Activated CD8-positive, alpha-beta memory T cell treated with anti-CD3 and anti-CD28 coated beads, Interleukin-2, amount 10 ng/mL, durations not matched to agents 7 days and 5 days (primary cell): ENCODE measurements at regions not wholly inside any gene's neighbourhood (a gene's known extent, or its start where the extent isn't known, plus 50 kb on each side); places are given as distances from the start of the nearest gene placed in this dataset.

Experiments
- ATAC-seq: fragments of 150-1000 bp; cut with Tn5 transposase; one replicate; pipeline ENCODE4 v1.10.0; 2021; ENCODE audit warnings: moderate library complexity
- CTCF ChIA-PET: fragments of 350-600 bp; sonication (Branson Sonifier 250); formaldehyde crosslinking; loops from one replicate; lab custom pipeline; 2021; ENCODE audit warnings: antibody characterized with exemption; lab: Charles Lee
- DNase-seq: peaks from one replicate; pipeline ENCODE4 v3.0.0-alpha.2; 2020
- H3K27ac Mint-ChIP-seq: one replicate; pipeline ENCODE4 v1.8.0; 2021; ENCODE audit warnings: mild to moderate bottlenecking, mixed read lengths
- H3K27me3 Mint-ChIP-seq: one replicate; pipeline ENCODE4 v1.8.0; 2021; ENCODE audit warnings: mixed read lengths
- H3K36me3 Mint-ChIP-seq: one replicate; pipeline ENCODE4 v1.8.0; 2021; ENCODE audit warnings: mild to moderate bottlenecking, mixed read lengths
- H3K4me1 Mint-ChIP-seq: one replicate; pipeline ENCODE4 v1.8.0; 2021; ENCODE audit warnings: mixed read lengths
- H3K4me3 Mint-ChIP-seq: one replicate; pipeline ENCODE4 v1.8.0; 2021; ENCODE audit warnings: mild to moderate bottlenecking, moderate library complexity, mixed read lengths
- H3K9me3 Mint-ChIP-seq: one replicate; pipeline ENCODE4 v1.8.0; 2022; ENCODE audit warnings: low read depth, mixed read lengths

DNA sequence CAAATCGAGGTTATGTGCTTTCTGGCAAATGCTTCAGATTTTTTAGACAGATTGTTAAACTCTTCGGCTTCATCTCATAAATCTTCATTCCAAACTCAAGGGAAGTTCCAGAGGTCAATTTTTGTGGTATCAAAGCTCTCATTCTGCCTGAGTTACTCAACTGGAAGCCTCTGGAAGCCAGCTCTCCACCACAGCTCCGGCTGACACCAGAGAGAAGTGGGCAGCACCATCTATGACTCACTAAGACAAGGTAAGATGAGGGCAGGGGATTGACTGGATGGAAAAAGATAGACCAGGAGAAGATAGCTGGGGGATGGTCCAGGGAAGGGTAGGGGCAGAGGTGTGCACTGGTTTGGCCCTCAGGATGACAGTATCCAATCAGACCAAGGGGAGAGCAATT lies 137.3 kb upstream of the HNRNPA3 start:
- no peaks in the 10 kb centered on the region for H3K36me3 Mint-ChIP-seq
- no peak overlapping the region for H3K27ac Mint-ChIP-seq

DNA sequence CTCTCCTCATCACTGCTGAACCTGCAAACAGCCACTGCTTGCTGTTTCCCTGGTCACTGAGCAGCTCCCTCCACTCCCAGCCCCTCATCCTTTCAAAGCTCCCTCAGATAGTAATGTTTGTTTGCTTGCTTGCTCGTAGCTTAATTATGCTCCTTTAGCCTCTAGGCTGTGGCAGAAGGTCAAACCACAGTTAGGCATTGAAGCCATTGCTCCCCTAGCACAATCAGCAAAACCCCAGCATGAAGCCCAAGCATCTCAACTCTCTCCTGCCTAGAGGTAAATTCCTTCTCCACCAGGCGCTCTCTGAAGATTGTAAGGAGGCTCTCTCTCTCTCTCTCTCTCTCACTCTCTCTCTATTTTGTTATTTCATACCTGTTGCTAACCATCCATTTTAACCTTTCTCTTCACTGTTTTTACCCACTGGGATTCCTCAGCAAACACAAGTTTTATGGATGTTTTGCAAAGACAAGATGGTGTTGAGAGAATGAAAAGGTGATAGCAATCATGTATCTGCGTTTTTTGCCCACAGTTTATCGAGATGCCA lies 135.9 kb upstream of the HNRNPA3 start:
- peaks cover 17% of the 10 kb centered on the region for H3K27me3 Mint-ChIP-seq
- H3K4me1 Mint-ChIP-seq: no peaks in the 10 kb centered on the region
- no peaks in the 10 kb centered on the region for H3K9me3 Mint-ChIP-seq
- CTCF ChIA-PET: no interaction called here
- DNase-seq: no peak
- no peak overlapping the region for H3K4me3 Mint-ChIP-seq
- no peak overlapping the region for H3K27ac Mint-ChIP-seq
- ATAC-seq: no peak
- no peaks in the 10 kb centered on the region for H3K36me3 Mint-ChIP-seq

More for the DNA sequence above, 137.3 kb upstream of the HNRNPA3 start:
- ATAC-seq (no peak), DNase-seq (no peak)
- Mint-ChIP-seq H3K9me3 (no peaks in the 10 kb centered on the region), H3K4me1 (no peaks in the 10 kb centered on the region), H3K27me3 (peaks cover 21% of the 10 kb centered on the region), H3K4me3 (no peak overlapping the region)
- CTCF ChIA-PET: no interaction called here

DNA sequence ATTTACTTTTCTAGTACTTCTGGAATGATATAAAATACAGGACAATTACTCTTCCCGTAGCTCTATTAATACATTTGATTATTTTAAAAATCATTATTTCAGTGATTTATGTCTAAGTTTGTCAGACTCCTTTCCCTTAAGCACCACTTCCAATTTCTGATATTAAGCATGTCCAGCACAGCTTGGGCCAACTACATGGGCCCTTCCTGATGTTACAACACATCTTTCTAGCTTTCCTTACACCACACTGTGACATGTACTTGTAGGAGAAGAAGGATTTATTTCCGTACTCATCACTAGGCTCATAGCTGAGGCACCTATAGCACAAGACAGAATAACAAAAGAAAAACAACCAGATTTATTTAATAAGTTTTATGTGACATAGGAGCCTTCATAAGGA lies 134.8 kb upstream of the HNRNPA3 start:
- Mint-ChIP-seq H3K4me1 (no peaks in the 10 kb centered on the region), H3K27me3 (peaks cover 20% of the 10 kb centered on the region), H3K9me3 (no peaks in the 10 kb centered on the region), H3K4me3 (no peak overlapping the region), H3K36me3 (no peaks in the 10 kb centered on the region), H3K27ac (no peak overlapping the region)
- CTCF ChIA-PET: interaction anchor here (1.8 kb wide), 1 partner anchor 70 kb away, joined by 5 read pairs; no protein-coding TSS in a partner anchor
- ATAC-seq: no peak
- no peak for DNase-seq

DNA sequence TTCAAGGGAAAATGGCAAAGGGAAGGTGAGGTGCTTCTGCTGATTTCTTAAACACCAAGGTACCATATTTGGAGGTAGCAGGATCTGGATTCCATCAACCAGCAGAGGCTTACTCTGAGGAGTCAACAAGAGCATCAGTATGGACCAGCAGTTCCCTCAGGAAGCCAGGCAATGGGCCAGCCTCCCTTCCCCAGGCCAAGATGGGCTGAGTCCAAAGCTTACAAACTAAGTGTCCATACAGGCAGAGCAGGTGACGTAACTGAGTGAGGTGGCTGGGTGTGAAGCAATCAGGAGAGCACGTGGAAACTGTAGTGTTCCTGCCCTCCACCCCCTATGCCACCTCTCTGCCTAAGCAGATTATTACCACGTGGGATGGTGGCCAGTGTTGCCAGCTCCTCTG lies 134.2 kb upstream of the HNRNPA3 start:
- Mint-ChIP-seq H3K36me3 (no peaks in the 10 kb centered on the region), H3K4me1 (no peaks in the 10 kb centered on the region), H3K4me3 (no peak overlapping the region), H3K27me3 (peaks cover 20% of the 10 kb centered on the region), H3K27ac (no peak overlapping the region), H3K9me3 (no peaks in the 10 kb centered on the region)
- DNase-seq (no peak), ATAC-seq (no peak)
- CTCF ChIA-PET: interaction anchor here (1.0 to 1.8 kb wide), 2 partner anchors 18 to 70 kb away, joined by 5 read pairs; no protein-coding TSS in a partner anchor

DNA sequence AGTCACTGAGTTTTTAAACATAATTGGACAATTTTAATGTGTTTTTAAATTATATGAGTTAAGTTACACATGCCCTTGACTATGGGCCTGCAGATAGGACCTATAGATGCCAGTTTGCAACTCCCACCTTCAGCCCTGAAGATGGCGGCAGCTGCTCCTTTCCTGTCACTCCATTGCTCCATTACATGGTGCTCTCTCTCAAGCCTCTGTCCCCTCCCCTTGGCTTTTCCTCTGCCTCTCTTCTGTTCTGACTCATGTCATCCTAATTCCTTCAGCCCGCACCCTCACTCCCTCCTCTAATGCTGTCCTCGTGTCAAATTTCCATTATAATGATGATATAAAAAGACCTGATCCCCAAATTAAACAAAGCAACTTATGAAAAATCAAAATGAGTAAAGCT lies 133.7 kb upstream of the HNRNPA3 start:
- H3K4me3 Mint-ChIP-seq: no peak overlapping the region
- ATAC-seq (no peak), DNase-seq (no peak)
- no peaks in the 10 kb centered on the region for H3K36me3 Mint-ChIP-seq
- H3K27ac Mint-ChIP-seq: no peak overlapping the region
- H3K27me3 Mint-ChIP-seq: peaks cover 23% of the 10 kb centered on the region
- CTCF ChIA-PET: interaction anchor here (1.0 to 1.8 kb wide), 2 partner anchors 18 to 69 kb away, joined by 5 read pairs; no protein-coding TSS in a partner anchor
- no peaks in the 10 kb centered on the region for H3K9me3 Mint-ChIP-seq
- no peaks in the 10 kb centered on the region for H3K4me1 Mint-ChIP-seq

DNA sequence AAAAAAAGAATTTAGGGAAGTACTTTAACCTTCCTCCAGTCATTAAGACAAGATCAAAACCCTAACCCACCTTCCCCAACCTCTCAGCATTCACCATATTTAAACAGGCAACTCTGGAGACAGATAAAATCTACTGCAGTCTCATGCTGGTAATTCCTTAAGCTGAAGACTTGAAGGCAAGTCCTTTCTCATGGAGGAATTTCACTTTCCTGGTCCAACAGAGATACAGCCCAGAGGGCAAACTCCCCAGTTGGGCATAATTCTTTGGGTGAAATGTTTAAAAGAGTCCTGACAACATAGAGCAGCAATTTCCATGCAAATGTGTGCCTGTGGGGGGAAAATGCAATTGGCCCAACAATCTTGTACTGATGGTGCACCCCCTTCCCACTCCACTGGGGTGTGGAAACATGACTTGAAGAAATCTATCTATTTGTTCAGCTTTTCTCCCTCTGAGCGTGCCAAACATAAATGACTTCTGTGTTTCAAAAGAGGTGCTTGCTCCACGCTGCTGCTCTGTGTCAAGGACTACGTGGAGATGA lies 131.8 kb upstream of the HNRNPA3 start:
- Mint-ChIP-seq H3K4me1 (no peaks in the 10 kb centered on the region), H3K9me3 (no peaks in the 10 kb centered on the region), H3K36me3 (no peaks in the 10 kb centered on the region), H3K27me3 (peaks cover 20% of the 10 kb centered on the region), H3K4me3 (no peak overlapping the region), H3K27ac (no peak overlapping the region)
- no peak for DNase-seq
- CTCF ChIA-PET: interaction anchor here (1.2 kb wide), 1 partner anchor 9 kb away, joined by 4 read pairs; no protein-coding TSS in a partner anchor
- no peak for ATAC-seq

GRCh38 chr2:177084607-177085006 lies 128.0 kb upstream of the HNRNPA3 start:
- no peaks in the 10 kb centered on the region for H3K4me1 Mint-ChIP-seq
- ATAC-seq: no peak
- H3K4me3 Mint-ChIP-seq: no peak overlapping the region
- H3K36me3 Mint-ChIP-seq: no peaks in the 10 kb centered on the region
- H3K27me3 Mint-ChIP-seq: peaks cover 25% of the 10 kb centered on the region
- DNase-seq: no peak
- H3K27ac Mint-ChIP-seq: no peak overlapping the region
- CTCF ChIA-PET: no interaction called here
- H3K9me3 Mint-ChIP-seq: no peaks in the 10 kb centered on the region

DNA sequence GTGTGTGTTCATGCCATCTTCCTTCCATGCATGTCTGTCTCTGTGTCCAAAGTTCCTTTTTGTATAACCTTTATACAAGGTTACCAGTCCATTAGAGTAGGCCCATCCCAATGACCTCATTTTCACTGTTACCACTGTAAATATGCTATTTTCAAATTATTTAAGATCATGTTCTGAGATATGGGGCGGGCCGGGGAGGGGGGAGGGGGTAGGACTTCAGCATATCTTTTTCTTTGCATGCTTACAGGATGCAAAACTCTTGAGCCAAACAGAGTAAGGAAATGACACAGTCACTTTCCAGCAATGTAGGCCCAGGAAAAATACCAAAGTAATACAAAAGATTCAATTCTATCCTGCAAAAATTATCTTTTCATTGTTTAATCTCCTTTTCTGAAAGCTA lies 124.1 kb upstream of the HNRNPA3 start:
- Mint-ChIP-seq H3K27ac (no peak overlapping the region), H3K36me3 (no peaks in the 10 kb centered on the region), H3K9me3 (no peaks in the 10 kb centered on the region), H3K27me3 (peaks cover 22% of the 10 kb centered on the region), H3K4me3 (no peak overlapping the region), H3K4me1 (peaks cover 3% of the 10 kb centered on the region)
- CTCF ChIA-PET: no interaction called here
- ATAC-seq (no peak), DNase-seq (no peak)

DNA sequence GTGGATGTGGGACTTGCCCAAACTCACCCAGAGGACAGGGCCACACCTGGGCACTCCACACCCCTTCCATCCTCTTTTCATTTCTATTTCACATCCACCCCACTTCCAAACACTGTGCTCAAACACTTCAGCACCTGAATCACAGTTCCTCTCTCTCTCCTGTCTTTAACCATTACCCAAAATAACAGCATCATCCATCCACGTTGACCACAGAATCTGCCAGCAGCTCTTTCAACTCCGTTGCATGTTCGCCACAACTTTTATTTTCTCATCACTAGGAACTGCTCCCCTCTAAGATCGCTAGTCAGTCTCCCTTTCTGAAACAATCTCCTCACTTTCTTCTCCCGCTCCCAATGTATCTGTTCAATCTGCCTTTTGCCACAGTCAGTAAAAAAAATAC lies 121.6 kb upstream of the HNRNPA3 start:
- Mint-ChIP-seq H3K36me3 (no peaks in the 10 kb centered on the region), H3K27ac (no peak overlapping the region), H3K27me3 (peaks cover 17% of the 10 kb centered on the region), H3K4me3 (no peak overlapping the region), H3K4me1 (peaks cover 3% of the 10 kb centered on the region), H3K9me3 (no peaks in the 10 kb centered on the region)
- CTCF ChIA-PET: no interaction called here
- no peak for ATAC-seq
- no peak for DNase-seq

GRCh38 chr2:177093371-177093770 lies 119.2 kb upstream of the HNRNPA3 start:
- H3K4me3 Mint-ChIP-seq: no peak overlapping the region
- H3K4me1 Mint-ChIP-seq: peaks cover 3% of the 10 kb centered on the region
- CTCF ChIA-PET: no interaction called here
- ATAC-seq: no peak
- no peak for DNase-seq
- no peaks in the 10 kb centered on the region for H3K36me3 Mint-ChIP-seq
- no peaks in the 10 kb centered on the region for H3K9me3 Mint-ChIP-seq
- no peak overlapping the region for H3K27ac Mint-ChIP-seq
- peaks cover 17% of the 10 kb centered on the region for H3K27me3 Mint-ChIP-seq

DNA sequence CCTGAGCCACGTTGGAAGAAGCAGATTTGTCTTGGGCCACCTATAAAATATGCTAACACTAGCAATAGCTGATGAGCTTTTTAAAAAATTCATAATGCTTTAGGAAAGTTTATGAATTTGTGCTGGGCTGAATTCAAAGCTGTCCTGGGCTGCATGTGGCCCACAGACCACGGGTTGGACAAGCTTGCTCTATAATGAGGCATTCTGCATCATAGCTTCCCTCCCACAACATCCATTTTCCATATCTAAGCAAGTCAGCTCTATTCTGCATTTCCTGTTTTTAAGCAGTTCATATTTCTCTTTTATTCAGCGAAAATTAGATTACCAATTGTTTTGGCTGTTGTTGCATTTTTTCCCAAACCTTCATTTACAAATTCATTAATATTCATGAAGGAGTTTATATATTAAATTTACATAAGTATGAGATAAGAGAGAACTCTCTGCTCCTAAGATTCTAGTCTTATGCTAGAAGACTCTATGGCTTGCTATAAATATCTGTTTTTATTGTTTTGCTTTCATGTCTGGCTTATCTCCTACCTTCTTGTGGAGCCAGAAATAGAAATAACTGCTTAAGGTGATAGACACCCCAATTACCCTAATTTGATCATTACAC lies 114.5 kb upstream of the HNRNPA3 start:
- DNase-seq (no peak), ATAC-seq (no peak)
- peaks cover 12% of the 10 kb centered on the region for H3K27me3 Mint-ChIP-seq
- H3K4me3 Mint-ChIP-seq: no peak overlapping the region
- no peak overlapping the region for H3K27ac Mint-ChIP-seq
- CTCF ChIA-PET: no interaction called here
- H3K36me3 Mint-ChIP-seq: no peaks in the 10 kb centered on the region
- peaks cover 5% of the 10 kb centered on the region for H3K9me3 Mint-ChIP-seq
- H3K4me1 Mint-ChIP-seq: no peaks in the 10 kb centered on the region

DNA sequence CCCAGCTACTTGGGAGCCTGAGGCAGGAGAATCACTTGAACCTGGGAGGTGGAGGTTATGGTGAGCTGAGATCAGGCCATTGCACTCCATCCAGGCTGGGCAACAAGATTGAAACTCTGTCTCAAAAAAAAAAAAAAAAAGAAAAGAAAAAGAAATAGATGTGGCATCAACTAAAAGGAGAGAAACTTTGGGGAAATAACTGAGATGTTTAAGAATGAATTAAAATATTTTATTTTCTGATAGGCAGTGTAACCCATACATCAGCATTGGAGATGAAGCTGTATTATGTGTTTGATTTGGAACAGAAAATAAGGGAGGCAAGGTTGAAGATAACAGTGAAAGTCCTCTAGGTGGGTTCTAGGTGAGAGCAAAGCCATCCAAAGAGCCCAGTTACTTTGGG lies 110.7 kb upstream of the HNRNPA3 start:
- no peak for ATAC-seq
- no peak overlapping the region for H3K4me3 Mint-ChIP-seq
- H3K9me3 Mint-ChIP-seq: peaks cover 5% of the 10 kb centered on the region
- no peaks in the 10 kb centered on the region for H3K4me1 Mint-ChIP-seq
- no peaks in the 10 kb centered on the region for H3K36me3 Mint-ChIP-seq
- no peak for DNase-seq
- CTCF ChIA-PET: no interaction called here
- peaks cover 11% of the 10 kb centered on the region for H3K27me3 Mint-ChIP-seq
- no peak overlapping the region for H3K27ac Mint-ChIP-seq

GRCh38 chr2:177106212-177106611 lies 106.4 kb upstream of the HNRNPA3 start:
- CTCF ChIA-PET: no interaction called here
- H3K4me3 Mint-ChIP-seq: no peak overlapping the region
- no peaks in the 10 kb centered on the region for H3K4me1 Mint-ChIP-seq
- no peaks in the 10 kb centered on the region for H3K36me3 Mint-ChIP-seq
- no peak overlapping the region for H3K27ac Mint-ChIP-seq
- DNase-seq: no peak
- H3K27me3 Mint-ChIP-seq: peaks cover 16% of the 10 kb centered on the region
- peaks cover 5% of the 10 kb centered on the region for H3K9me3 Mint-ChIP-seq
- no peak for ATAC-seq

GRCh38 chr2:177108890-177109289 lies 103.7 kb upstream of the HNRNPA3 start:
- H3K4me1 Mint-ChIP-seq: no peaks in the 10 kb centered on the region
- H3K9me3 Mint-ChIP-seq: no peaks in the 10 kb centered on the region
- H3K4me3 Mint-ChIP-seq: no peak overlapping the region
- no peak overlapping the region for H3K27ac Mint-ChIP-seq
- ATAC-seq: no peak
- CTCF ChIA-PET: no interaction called here
- no peaks in the 10 kb centered on the region for H3K36me3 Mint-ChIP-seq
- no peak for DNase-seq
- peaks cover 17% of the 10 kb centered on the region for H3K27me3 Mint-ChIP-seq
